GM23338 (cell line): ENCODE measurements at regions not wholly inside any gene's neighbourhood (a gene's known extent, or its start where the extent isn't known, plus 50 kb on each side); places are given as distances from the start of the nearest gene placed in this dataset.

Experiments used
- ATAC-seq: fragments of 200-7000 bp; cut with Tn5 transposase; 3 replicates; pipeline ENCODE4 v1.9.1; 2020
- DNase-seq: peaks from one replicate; pipeline ENCODE4 v3.0.0-alpha.2; 2015; ENCODE audit warnings: low spot score
- H2AFZ ChIP-seq: fragments of 200-600 bp; sonication (generic); 2 replicates; pipeline ENCODE4 v1.8.0; 2016; ENCODE audit warnings: antibody characterized with exemption, mild to moderate bottlenecking, moderate library complexity
- H3F3A ChIP-seq: fragments of 200-600 bp; sonication (generic); replicated peaks from 2 replicates; pipeline ENCODE4 v1.8.0; 2017; ENCODE audit warnings: antibody characterized with exemption, mixed run types, low read depth
- H3K27ac ChIP-seq: fragments of 200-600 bp; sonication (generic); 2 replicates; pipeline ENCODE4 v1.6.1; 2016; ENCODE audit warnings: low read depth
- H3K27me3 ChIP-seq: fragments of 200-600 bp; sonication (generic); 2 replicates; pipeline ENCODE4 v1.8.0; 2016; ENCODE audit warnings: mild to moderate bottlenecking, mixed run types, moderate library complexity; ENCODE audit not compliant: insufficient read depth
- H3K36me3 ChIP-seq: fragments of 200-600 bp; sonication (generic); 2 replicates; pipeline ENCODE4 v1.8.0; 2016; ENCODE audit warnings: mild to moderate bottlenecking; ENCODE audit not compliant: insufficient read depth
- H3K4me1 ChIP-seq: fragments of 200-600 bp; sonication (generic); 2 replicates; pipeline ENCODE4 v1.8.0; 2016; ENCODE audit warnings: mild to moderate bottlenecking, moderate library complexity; ENCODE audit not compliant: insufficient read depth
- H3K4me2 ChIP-seq: fragments of 200-600 bp; sonication (generic); 2 replicates; pipeline ENCODE4 v1.7.1; 2017; ENCODE audit warnings: mixed run types
- H3K4me3 ChIP-seq: fragments of 200-600 bp; sonication (generic); 2 replicates; pipeline ENCODE4 v1.6.1; 2016; ENCODE audit warnings: mixed run types
- H3K79me2 ChIP-seq: fragments of 200-600 bp; sonication (generic); replicated peaks from 2 replicates; pipeline ENCODE4 v1.8.0; 2017; ENCODE audit warnings: mild to moderate bottlenecking; ENCODE audit not compliant: insufficient read depth
- H3K9me2 ChIP-seq: fragments of 200-600 bp; sonication (generic); 2 replicates; pipeline ENCODE4 v1.8.0; 2017; ENCODE audit not compliant: insufficient read depth
- H4K20me1 ChIP-seq: fragments of 200-600 bp; sonication (generic); replicated peaks from 2 replicates; pipeline ENCODE4 v1.8.0; 2017; ENCODE audit warnings: mild to moderate bottlenecking; ENCODE audit not compliant: insufficient read depth
- H3K27ac Mint-ChIP-seq: 2 replicates; pipeline ENCODE4 v1.8.0; 2020; ENCODE audit warnings: inconsistent platforms, mild to moderate bottlenecking, moderate library complexity, mixed read lengths
- H3K27me3 Mint-ChIP-seq: 3 replicates; pipeline ENCODE4 v1.8.0; 2022; ENCODE audit warnings: low read depth, mild to moderate bottlenecking, moderate library complexity, mixed read lengths, inconsistent platforms; ENCODE audit not compliant: insufficient read depth, poor library complexity
- H3K36me3 Mint-ChIP-seq: 3 replicates; pipeline ENCODE4 v1.8.0; 2021; ENCODE audit warnings: low read depth, mild to moderate bottlenecking, inconsistent platforms, moderate library complexity, mixed read lengths
- H3K4me1 Mint-ChIP-seq: 3 replicates; pipeline ENCODE4 v1.8.0; 2020; ENCODE audit warnings: mild to moderate bottlenecking, inconsistent platforms, mixed read lengths
- H3K4me3 Mint-ChIP-seq: 3 replicates; pipeline ENCODE4 v1.8.0; 2021; ENCODE audit warnings: moderate library complexity, mild to moderate bottlenecking, inconsistent platforms, mixed read lengths
- H3K9me3 Mint-ChIP-seq: 3 replicates; pipeline ENCODE4 v1.8.0; 2020; ENCODE audit warnings: moderate library complexity, mild to moderate bottlenecking, inconsistent platforms, mixed read lengths
- CREB1 ChIP-seq: fragments of 250-450 bp; sonication (Bioruptor Pico); IDR thresholded peaks from 2 replicates; pipeline ENCODE4 v1.5.0; 2020; ENCODE audit warnings: low read depth, mild to moderate bottlenecking, moderate library complexity
- CTCF ChIP-seq, 2 experiments: fragments of 200-600 bp in 1 of 2; sonication (generic) in 1 of 2; conservative IDR thresholded peaks; 2 replicates each; pipeline versions ENCODE4 v1.5.1 to v1.6.1; 2016 to 2017; ENCODE audit warnings: antibody characterized with exemption in 2 of 2, low read depth in 2 of 2, mild to moderate bottlenecking in 2 of 2, moderate library complexity in 1 of 2
- ETS1 ChIP-seq: IDR thresholded peaks from 2 replicates; pipeline ENCODE4 v1.6.1; 2016; ENCODE audit warnings: antibody characterized with exemption
- EZH2 ChIP-seq: fragments of 200-600 bp; sonication (generic); IDR thresholded peaks from one replicate; pipeline ENCODE4 v1.8.0; 2017; ENCODE audit warnings: antibody characterized with exemption, mild to moderate bottlenecking, low read depth; ENCODE audit not compliant: unreplicated experiment
- EZH2phosphoT487 ChIP-seq: fragments of 200-600 bp; sonication (generic); IDR thresholded peaks from one replicate; pipeline ENCODE4 v1.8.1; 2018; ENCODE audit warnings: antibody characterized with exemption; ENCODE audit not compliant: unreplicated experiment
- JUNB ChIP-seq: IDR thresholded peaks from one replicate; pipeline ENCODE4 v1.6.1; 2016; ENCODE audit warnings: antibody characterized with exemption; ENCODE audit not compliant: unreplicated experiment
- NANOG ChIP-seq: IDR thresholded peaks from 2 replicates; pipeline ENCODE4 v1.6.1; 2016; ENCODE audit warnings: antibody characterized with exemption, borderline replicate concordance
- POLR2AphosphoS5 ChIP-seq: IDR thresholded peaks from 2 replicates; pipeline ENCODE4 v1.6.1; 2016; ENCODE audit warnings: antibody characterized with exemption, low read depth
- REST ChIP-seq: IDR thresholded peaks from one replicate; pipeline ENCODE4 v1.6.1; 2018; ENCODE audit warnings: antibody characterized with exemption; ENCODE audit not compliant: unreplicated experiment
- STAT1 ChIP-seq: IDR thresholded peaks from one replicate; pipeline ENCODE4 v1.6.1; 2016; ENCODE audit warnings: antibody characterized with exemption; ENCODE audit not compliant: unreplicated experiment
- ZNF114 ChIP-seq: fragments of 250-450 bp; sonication (Bioruptor Pico); IDR thresholded peaks from 2 replicates; pipeline ENCODE4 v1.5.0; 2020; ENCODE audit warnings: mild to moderate bottlenecking, moderate library complexity
- ZNF331 ChIP-seq: fragments of 250-450 bp; sonication (Bioruptor Pico); IDR thresholded peaks from 2 replicates; pipeline ENCODE4 v1.5.0; 2020; ENCODE audit warnings: low read depth, mild to moderate bottlenecking, moderate library complexity

GRCh38 chr13:53878861-53879260, 850.2 kb downstream of the OLFM4 start (continued):
- TF ChIP-seq REST, result no peak

- H3K27ac Mint-ChIP-seq, result no peak overlapping the region
- no peak overlapping the region for H3K4me3 Mint-ChIP-seq
- Histone ChIP-seq H2AFZ (no peak overlapping the region), H3K36me3 (no peaks in the 10 kb centered on the region), H3K79me2 (no peaks in the 10 kb centered on the region), H3K4me3 (no peak overlapping the region), H3F3A (no peaks in the 10 kb centered on the region), H3K9me2 (no peaks in the 10 kb centered on the region), H3K4me2 (no peak overlapping the region), H3K4me1 (no peaks in the 10 kb centered on the region), H3K27ac (no peak overlapping the region), H3K27me3 (no peaks in the 10 kb centered on the region), H4K20me1 (no peaks in the 10 kb centered on the region)
- DNase-seq (no peak), ATAC-seq (no peak)
- H3K9me3 Mint-ChIP-seq, result no peaks in the 10 kb centered on the region
- no peaks in the 10 kb centered on the region for H3K4me1 Mint-ChIP-seq
- H3K27me3 Mint-ChIP-seq, result no peaks in the 10 kb centered on the region
- no peaks in the 10 kb centered on the region for H3K36me3 Mint-ChIP-seq
- TF ChIP-seq REST (no peak), POLR2AphosphoS5 (no peak), CTCF (conservative IDR thresholded peaks at IDR 0.05; ENCODE audit: low read depth in 2 of 2) (no peak), EZH2 (no peak), CREB1 (no peak), ZNF114 (CRISPR knock-in tag) (no peak), NANOG (no peak), STAT1 (no peak), ZNF331 (CRISPR knock-in tag) (no peak), EZH2phosphoT487 (no peak), ETS1 (no peak), JUNB (no peak)
Observed at GRCh38 chr13:53885997-53886396, 857.4 kb downstream of the OLFM4 start.
